HEK293T (cell line): ENCODE measurements at regions not wholly inside any gene's neighbourhood (a gene's known extent, or its start where the extent isn't known, plus 50 kb on each side); places are given as distances from the start of the nearest gene placed in this dataset.

Experiments used
- BHLHE40 ChIP-seq: fragments of 450-650 bp; IDR thresholded peaks from 2 replicates; pipeline ENCODE4 v1.6.1; 2016; ENCODE audit warnings: mild to moderate bottlenecking, moderate library complexity, borderline replicate concordance
- CTBP1 ChIP-seq: fragments of 450-650 bp; IDR thresholded peaks from 2 replicates; pipeline ENCODE4 v1.6.1; 2016; ENCODE audit warnings: borderline replicate concordance
- ELF4 ChIP-seq: fragments of 450-650 bp; IDR thresholded peaks from 2 replicates; pipeline ENCODE4 v1.6.1; 2017; ENCODE audit warnings: antibody characterized with exemption
- FOXA1 ChIP-seq: fragments of 450-650 bp; IDR thresholded peaks from 2 replicates; pipeline ENCODE4 v1.6.1; 2016; ENCODE audit warnings: mild to moderate bottlenecking
- FOXK2 ChIP-seq: fragments of 450-650 bp; IDR thresholded peaks from 2 replicates; pipeline ENCODE4 v1.6.1; 2016; ENCODE audit warnings: mild to moderate bottlenecking
- FOXM1 ChIP-seq: fragments of 450-650 bp; IDR thresholded peaks from 2 replicates; pipeline ENCODE4 v1.6.1; 2017; ENCODE audit warnings: mild to moderate bottlenecking, borderline replicate concordance
- HDGF ChIP-seq: fragments of 450-650 bp; IDR thresholded peaks from 2 replicates; pipeline ENCODE4 v1.6.1; 2017; ENCODE audit warnings: antibody characterized with exemption, borderline replicate concordance
- NFRKB ChIP-seq: fragments of 450-650 bp; IDR thresholded peaks from 2 replicates; pipeline ENCODE4 v1.6.1; 2016; ENCODE audit warnings: mild to moderate bottlenecking, moderate library complexity
- SP1 ChIP-seq: fragments of 450-650 bp; IDR thresholded peaks from 2 replicates; pipeline ENCODE4 v1.6.1; 2017
- SUZ12 ChIP-seq: fragments of 450-650 bp; IDR thresholded peaks from 2 replicates; pipeline ENCODE4 v1.6.1; 2016; ENCODE audit warnings: mild to moderate bottlenecking
- TARDBP ChIP-seq: fragments of 450-650 bp; IDR thresholded peaks from 2 replicates; pipeline ENCODE4 v1.6.1; 2016
- ZNF384 ChIP-seq: fragments of 450-650 bp; IDR thresholded peaks from 2 replicates; pipeline ENCODE4 v1.6.1; 2016
- TF ChIP-seq, protein P1 (sequence below): fragments of 450-650 bp; IDR thresholded peaks from 2 replicates; pipeline ENCODE4 v1.6.1; 2016

DNA sequence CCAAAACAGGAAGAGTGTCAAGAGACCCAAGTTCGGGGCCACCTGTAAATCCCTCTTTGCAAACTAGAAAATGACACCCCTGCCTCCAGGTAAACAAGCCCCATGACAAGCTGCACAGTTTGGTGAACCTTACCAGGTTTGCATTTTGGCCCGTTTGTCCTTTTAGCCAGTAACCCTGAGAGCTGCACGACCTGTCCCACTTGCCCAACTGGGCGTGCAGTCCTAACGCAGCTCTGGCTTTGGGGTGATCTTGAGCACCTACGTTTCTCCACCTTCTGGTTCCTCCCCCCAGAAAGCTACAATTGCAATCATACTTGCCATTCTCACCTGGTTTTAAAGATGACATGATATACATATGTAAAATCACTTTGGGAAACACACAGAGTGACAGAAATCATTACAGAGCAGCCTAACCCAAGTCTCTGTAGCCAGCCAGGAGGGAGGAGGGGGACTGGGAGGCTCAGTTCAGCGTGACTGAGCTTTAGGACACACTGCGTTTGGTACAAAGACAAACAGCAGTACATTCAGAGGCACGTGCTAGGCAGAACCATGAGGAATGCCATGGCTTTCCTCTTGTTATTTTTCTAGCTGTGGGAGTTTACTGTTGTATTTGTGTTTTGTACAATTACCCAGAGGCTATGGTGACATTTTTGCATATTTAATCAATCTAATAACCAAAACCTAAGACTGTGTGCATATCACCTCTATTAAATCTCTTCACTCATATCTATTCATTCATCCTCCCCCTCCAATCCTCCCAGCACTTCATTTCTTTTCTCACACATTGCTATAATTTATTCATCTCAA, 304.0 kb downstream of the IRS1 start:
- TF ChIP-seq FOXM1 = no peak
- no peak for TF ChIP-seq SUZ12
- TF ChIP-seq FOXK2 = no peak
- TF ChIP-seq ELF4 = no peak
- no peak for TF ChIP-seq FOXA1
- TF ChIP-seq SP1 = no peak
- TF ChIP-seq, protein P1, sequence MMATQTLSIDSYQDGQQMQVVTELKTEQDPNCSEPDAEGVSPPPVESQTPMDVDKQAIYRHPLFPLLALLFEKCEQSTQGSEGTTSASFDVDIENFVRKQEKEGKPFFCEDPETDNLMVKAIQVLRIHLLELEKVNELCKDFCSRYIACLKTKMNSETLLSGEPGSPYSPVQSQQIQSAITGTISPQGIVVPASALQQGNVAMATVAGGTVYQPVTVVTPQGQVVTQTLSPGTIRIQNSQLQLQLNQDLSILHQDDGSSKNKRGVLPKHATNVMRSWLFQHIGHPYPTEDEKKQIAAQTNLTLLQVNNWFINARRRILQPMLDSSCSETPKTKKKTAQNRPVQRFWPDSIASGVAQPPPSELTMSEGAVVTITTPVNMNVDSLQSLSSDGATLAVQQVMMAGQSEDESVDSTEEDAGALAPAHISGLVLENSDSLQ = no peak
- TF ChIP-seq ZNF384 = no peak
- no peak for TF ChIP-seq TARDBP
- no peak for TF ChIP-seq BHLHE40
- no peak for TF ChIP-seq CTBP1
- TF ChIP-seq HDGF = no peak
- TF ChIP-seq NFRKB = no peak
